Right lobe of liver (tissue), 6 donors: ENCODE measurements at regions not wholly inside any gene's neighbourhood (a gene's known extent, or its start where the extent isn't known, plus 50 kb on each side); places are given as distances from the start of the nearest gene placed in this dataset.

Experiments
- ATAC-seq, 4 donors: fragments of 200-7000 bp; cut with Tn5 transposase; one replicate each; pipeline ENCODE4 v1.9.1; 2020; ENCODE audit warnings: mild to moderate bottlenecking in 4 of 4, moderate library complexity in 4 of 4
- DNase-seq, 3 donors: peaks; one replicate each; pipeline ENCODE4 v3.0.0-alpha.2; 2020
- H3K27ac ChIP-seq, 3 donors: fragments of 200-600 bp; one replicate each; pipeline ENCODE4 v1.8.0; 2022
- H3K27me3 ChIP-seq, 2 donors: fragments of 200-600 bp; one replicate each; pipeline ENCODE4 v1.8.0; 2022
- H3K36me3 ChIP-seq, 4 donors: fragments of 200-600 bp; sonication (generic) in 1 of 4; one replicate each; pipeline versions ENCODE4 v1.5.1 to v1.8.0; 2017 to 2022; ENCODE audit warnings: control low read depth in 1 of 4
- H3K4me1 ChIP-seq, 4 donors: fragments of 200-600 bp; sonication (generic) in 1 of 4; one replicate each; pipeline versions ENCODE4 v1.5.1 to v1.8.0; 2017 to 2022; ENCODE audit warnings: control low read depth in 1 of 4
- H3K4me3 ChIP-seq, 3 donors: fragments of 200-600 bp; one replicate each; pipeline ENCODE4 v1.8.0; 2022
- H3K9me3 ChIP-seq, 4 donors: fragments of 200-600 bp; sonication (generic) in 1 of 4; one replicate each; pipeline versions ENCODE4 v1.5.1 to v1.8.0; 2017 to 2022; ENCODE audit warnings: control low read depth in 1 of 4
- POLR2A ChIP-seq: fragments of 450-650 bp; IDR thresholded peaks from one replicate; pipeline ENCODE4 v1.6.1; 2017; ENCODE audit warnings: antibody characterized with exemption, mild to moderate bottlenecking
- whole genome bisulfite sequencing: methylation state at CpG from one replicate; pipeline ENCODE4 v1.1.6; 2018; ENCODE audit warnings: low coverage, low lambda C conversion rate; ENCODE audit not compliant: insufficient coverage; ENCODE audit errors: missing lambda C conversion rate; 5-methylcytosine and 5-hydroxymethylcytosine counted together
- intact Hi-C, 2 donors: fragments of 100-400 bp; cut with DNase I; formaldehyde crosslinking; loops; one replicate each; pipeline versions ENCODE4 v1.11.2 to v1.14.1; 2022
- TF ChIP-seq, protein P1 (sequence below), 4 donors: fragments of 200-600 bp in 3 of 4; fragments of 450-650 bp in 1 of 4; IDR thresholded peaks; one replicate each; pipeline versions ENCODE4 v1.5.1 to v1.8.0; 2016 to 2022; ENCODE audit warnings: antibody characterized with exemption in 4 of 4, mild to moderate bottlenecking in 2 of 4
- donor health status: DM: no; HTN: yes; CAD: no.
- donor health status: DM: no; HTN: no; CAD: no.
- donor health status: DM: no; HTN: no; CAD: no.
- donor health status: DM: no; HTN: yes; CAD: no.
- donor health status: DM: no; HTN: yes; CAD: no.

DNA sequence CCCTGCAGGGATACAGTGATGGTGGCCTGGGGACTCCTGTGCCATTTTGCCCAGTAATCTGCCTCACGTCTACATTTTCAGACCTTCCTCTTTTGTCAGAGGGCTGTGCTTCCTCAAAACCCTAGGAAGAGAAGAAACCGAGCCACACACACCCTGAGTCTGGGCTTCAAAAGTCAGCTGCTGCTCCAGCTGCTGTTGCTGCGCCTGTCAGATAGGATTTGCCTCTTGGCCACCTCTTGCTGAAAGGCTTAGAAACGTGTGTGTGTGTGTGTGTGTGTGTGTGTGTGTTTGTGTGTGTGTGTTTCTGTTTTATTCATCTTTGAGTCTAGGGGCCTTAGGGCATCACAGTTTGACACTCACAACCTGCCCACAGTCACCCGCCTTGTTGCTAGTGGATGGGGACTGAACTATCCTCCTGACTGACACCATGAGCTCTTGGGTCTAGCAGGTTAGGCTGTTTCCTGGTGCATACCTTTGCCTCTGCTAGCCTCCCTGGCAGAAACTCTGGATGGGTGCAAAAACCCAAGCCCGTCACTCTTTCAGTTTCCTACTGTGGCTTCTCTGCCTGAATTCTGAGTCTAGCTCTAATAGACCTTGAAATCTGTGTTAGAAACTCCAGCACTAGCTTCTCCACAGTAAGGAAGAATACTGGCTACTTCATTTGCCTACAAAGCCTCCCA is 94.9 kb upstream of the CEP85L start:
- no peaks in the 10 kb centered on the region for H3K36me3 ChIP-seq
- peak; percentile 15 to 77 (median 54) for ATAC-seq
- TF ChIP-seq POLR2A: no peak
- TF ChIP-seq, protein P1, sequence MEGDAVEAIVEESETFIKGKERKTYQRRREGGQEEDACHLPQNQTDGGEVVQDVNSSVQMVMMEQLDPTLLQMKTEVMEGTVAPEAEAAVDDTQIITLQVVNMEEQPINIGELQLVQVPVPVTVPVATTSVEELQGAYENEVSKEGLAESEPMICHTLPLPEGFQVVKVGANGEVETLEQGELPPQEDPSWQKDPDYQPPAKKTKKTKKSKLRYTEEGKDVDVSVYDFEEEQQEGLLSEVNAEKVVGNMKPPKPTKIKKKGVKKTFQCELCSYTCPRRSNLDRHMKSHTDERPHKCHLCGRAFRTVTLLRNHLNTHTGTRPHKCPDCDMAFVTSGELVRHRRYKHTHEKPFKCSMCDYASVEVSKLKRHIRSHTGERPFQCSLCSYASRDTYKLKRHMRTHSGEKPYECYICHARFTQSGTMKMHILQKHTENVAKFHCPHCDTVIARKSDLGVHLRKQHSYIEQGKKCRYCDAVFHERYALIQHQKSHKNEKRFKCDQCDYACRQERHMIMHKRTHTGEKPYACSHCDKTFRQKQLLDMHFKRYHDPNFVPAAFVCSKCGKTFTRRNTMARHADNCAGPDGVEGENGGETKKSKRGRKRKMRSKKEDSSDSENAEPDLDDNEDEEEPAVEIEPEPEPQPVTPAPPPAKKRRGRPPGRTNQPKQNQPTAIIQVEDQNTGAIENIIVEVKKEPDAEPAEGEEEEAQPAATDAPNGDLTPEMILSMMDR (IDR thresholded peaks at IDR 0.05): no peak
- no peak for DNase-seq
- no peaks in the 10 kb centered on the region for H3K9me3 ChIP-seq
- H3K4me1 ChIP-seq: no peaks in the 10 kb centered on the region
- no peaks in the 10 kb centered on the region for H3K27me3 ChIP-seq
- H3K4me3 ChIP-seq: no peak overlapping the region
- 74% methylated on average over 2 of the region's 6 CpGs for WGBS
- no peak overlapping the region for H3K27ac ChIP-seq
- intact Hi-C loops: no loop called here

- TF ChIP-seq POLR2A: no peak
- TF ChIP-seq, protein P1 (IDR thresholded peaks at IDR 0.05): no peak
- H3K4me1 ChIP-seq: no peaks in the 10 kb centered on the region
- no peak overlapping the region for H3K27ac ChIP-seq
- no peak overlapping the region for H3K4me3 ChIP-seq
- H3K36me3 ChIP-seq: no peaks in the 10 kb centered on the region
- H3K9me3 ChIP-seq: no peaks in the 10 kb centered on the region
- intact Hi-C loops: no loop called here
- ATAC-seq (no peak), DNase-seq (no peak)
- H3K27me3 ChIP-seq: no peaks in the 10 kb centered on the region
- 87% methylated on average over 7 of the region's 7 CpGs for WGBS
Measured at GRCh38 chr6:118745156-118745555, 93.8 kb upstream of the CEP85L start.

- intact Hi-C loops: no loop called here
- Histone ChIP-seq H3K4me3 (no peak overlapping the region), H3K9me3 (no peaks in the 10 kb centered on the region), H3K36me3 (no peaks in the 10 kb centered on the region), H3K4me1 (no peaks in the 10 kb centered on the region), H3K27ac (no peak overlapping the region), H3K27me3 (no peaks in the 10 kb centered on the region)
- ATAC-seq (no peak), DNase-seq (no peak)
- TF ChIP-seq, protein P1 (IDR thresholded peaks at IDR 0.05): no peak
- TF ChIP-seq POLR2A: no peak
- 85% methylated on average over 5 of the region's 6 CpGs for WGBS
Measured at GRCh38 chr6:118744261-118744941, 93.0 kb upstream of the CEP85L start.

DNA sequence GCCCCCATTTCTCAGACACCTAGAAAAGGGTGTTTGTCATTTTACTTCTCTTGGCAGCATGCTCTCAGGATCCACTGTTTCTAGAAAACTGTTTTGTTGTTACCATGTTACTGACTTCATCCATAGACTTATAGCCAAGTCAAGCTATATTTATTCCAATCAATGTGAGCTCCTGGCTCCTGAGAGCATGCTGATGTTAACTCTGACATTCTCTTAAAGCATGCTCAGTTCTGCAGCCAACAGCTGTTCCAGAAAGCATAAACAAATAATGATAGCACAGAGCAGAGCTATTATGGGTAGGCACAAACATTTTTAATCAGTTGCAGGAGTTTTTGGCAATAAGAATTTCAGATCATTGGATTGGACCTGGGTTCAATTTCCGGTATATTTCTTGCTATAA is 92.4 kb upstream of the CEP85L start:
- 0% methylated on average over 1 of the region's 1 CpG for WGBS
- peak in 1 of 4 donors; percentile 41 for ATAC-seq
- TF ChIP-seq POLR2A: no peak
- TF ChIP-seq, protein P1 (IDR thresholded peaks at IDR 0.05): no peak

More for the DNA sequence above, 92.4 kb upstream of the CEP85L start:
- intact Hi-C loops: no loop called here
- no peak overlapping the region for H3K4me3 ChIP-seq
- no peak for DNase-seq
- H3K9me3 ChIP-seq: no peaks in the 10 kb centered on the region
- H3K27ac ChIP-seq: no peak overlapping the region
- H3K4me1 ChIP-seq: no peaks in the 10 kb centered on the region
- no peaks in the 10 kb centered on the region for H3K27me3 ChIP-seq
- no peaks in the 10 kb centered on the region for H3K36me3 ChIP-seq
